ENCODE measurements at regions not wholly inside any gene's neighbourhood (a gene's known extent, or its start where the extent isn't known, plus 50 kb on each side); places are given as distances from the start of the nearest gene placed in this dataset.

GRCh38 chr21:35920436-35920835 lies 139.9 kb downstream of the SETD4 start:
- TF ChIP-seq CTCF (IDR thresholded peaks at IDR 0.05; ENCODE audit: low read depth, low read length, missing control alignments), result no peak
- in situ Hi-C loops (cut with HindIII; ENCODE audit: low sequenced_read_pairs), result no loop called here
- no peak overlapping the region for H3K4me3 ChIP-seq (ENCODE audit: low read depth, low read length)
- DNase-seq (ENCODE audit: low read depth), result no peak

DNA sequence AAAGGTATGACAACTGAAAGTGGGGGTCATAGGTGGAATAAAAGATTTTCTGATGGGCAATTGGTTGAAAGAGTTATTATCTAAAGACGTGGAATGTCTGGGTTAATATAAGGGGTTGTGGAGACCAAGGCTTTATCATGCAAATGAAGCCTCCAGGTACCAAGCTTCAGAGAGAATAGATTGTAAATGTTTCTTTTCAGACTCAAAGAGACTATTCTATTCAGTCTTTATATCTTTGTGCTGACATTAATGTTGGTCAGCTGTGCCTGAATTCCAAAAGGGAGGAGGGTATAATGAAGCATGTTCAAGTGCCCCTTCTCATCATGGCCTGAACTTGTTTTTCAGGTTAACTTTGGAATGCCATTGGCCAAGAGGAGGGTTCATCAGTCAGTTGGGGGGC lies 145.3 kb downstream of the SETD4 start:
- no peak overlapping the region for H3K4me3 ChIP-seq (ENCODE audit: low read depth, low read length)
- no peak for TF ChIP-seq CTCF (IDR thresholded peaks at IDR 0.05; ENCODE audit: low read depth, low read length, missing control alignments)
- in situ Hi-C loops (cut with HindIII; ENCODE audit: low sequenced_read_pairs), result no loop called here
- no peak for DNase-seq (ENCODE audit: low read depth)

- DNase-seq (ENCODE audit: low read depth), result no peak
- no peak overlapping the region for H3K4me3 ChIP-seq (ENCODE audit: low read depth, low read length)
- TF ChIP-seq CTCF (IDR thresholded peaks at IDR 0.05; ENCODE audit: low read depth, low read length, missing control alignments), result no peak
- in situ Hi-C loops (cut with HindIII; ENCODE audit: low sequenced_read_pairs), result no loop called here
These were observed 148.7 kb downstream of the SETD4 start for GRCh38 chr21:35911412-35912191.

GRCh38 chr21:35909456-35910223 lies 150.7 kb downstream of the SETD4 start:
- in situ Hi-C loops (cut with HindIII; ENCODE audit: low sequenced_read_pairs), result no loop called here
- TF ChIP-seq CTCF (IDR thresholded peaks at IDR 0.05; ENCODE audit: low read depth, low read length, missing control alignments), result no peak
- H3K4me3 ChIP-seq (ENCODE audit: low read depth, low read length), result no peak overlapping the region
- no peak for DNase-seq (ENCODE audit: low read depth)

DNA sequence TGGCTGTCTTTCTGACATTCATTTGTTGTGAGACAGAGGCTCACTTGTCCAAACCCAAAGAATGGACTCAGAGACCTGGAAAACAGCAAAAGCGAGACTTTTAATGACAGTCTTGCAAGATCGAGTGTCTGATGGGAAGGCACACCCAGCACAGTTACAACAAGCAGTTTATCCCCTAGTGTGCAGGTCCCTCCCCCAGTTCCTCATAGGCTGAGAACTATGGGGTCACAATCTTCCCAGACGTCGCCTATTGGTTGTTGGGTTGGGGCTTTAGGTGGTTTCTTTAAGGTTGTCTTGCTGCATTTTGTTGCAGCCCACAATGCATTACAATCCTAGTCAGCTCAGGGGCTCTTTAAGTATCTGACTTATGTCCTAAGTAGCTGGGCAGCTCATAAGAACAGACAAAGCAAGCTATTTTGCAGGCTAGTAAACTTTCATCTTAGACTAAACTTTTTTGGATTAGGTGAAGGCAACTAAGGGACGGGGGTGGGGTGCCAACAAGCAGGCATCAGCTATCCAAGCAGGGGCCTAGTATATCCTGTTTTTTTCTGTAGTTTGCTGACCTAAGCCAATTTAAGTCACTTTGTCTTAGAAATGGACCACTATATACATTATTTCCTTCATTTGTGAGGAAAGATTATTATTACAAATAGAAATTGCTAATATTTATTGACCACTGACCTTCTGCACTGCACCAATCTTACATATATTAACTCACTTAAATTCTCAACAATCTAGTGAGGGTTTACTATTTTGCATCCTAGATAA lies 151.8 kb downstream of the SETD4 start:
- TF ChIP-seq CTCF (IDR thresholded peaks at IDR 0.05; ENCODE audit: low read depth, low read length, missing control alignments), result no peak
- H3K4me3 ChIP-seq (ENCODE audit: low read depth, low read length), result no peak overlapping the region
- no peak for DNase-seq (ENCODE audit: low read depth)
- in situ Hi-C loops (cut with HindIII; ENCODE audit: low sequenced_read_pairs), result no loop called here

DNA sequence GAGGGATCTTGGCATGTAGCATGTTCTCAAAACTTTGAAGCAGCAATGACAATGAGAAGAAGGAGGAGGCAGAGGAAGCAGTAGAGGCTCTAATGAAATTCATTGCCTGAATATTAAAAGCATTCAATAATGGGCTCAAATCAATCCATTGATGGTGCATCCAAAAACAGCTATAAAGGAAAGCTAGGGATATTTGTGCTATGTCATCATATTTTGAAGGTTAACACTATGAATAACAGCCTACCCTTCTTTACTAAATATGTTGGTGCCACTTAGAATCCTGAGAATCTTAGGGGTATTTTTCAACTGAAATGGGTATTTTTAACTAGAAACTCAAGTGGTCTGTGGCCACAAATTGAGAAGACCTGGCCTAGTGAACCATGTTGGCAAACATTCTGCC lies 153.7 kb downstream of the SETD4 start:
- no peak overlapping the region for H3K4me3 ChIP-seq (ENCODE audit: low read depth, low read length)
- DNase-seq (ENCODE audit: low read depth), result no peak
- in situ Hi-C loops (cut with HindIII; ENCODE audit: low sequenced_read_pairs), result no loop called here
- no peak for TF ChIP-seq CTCF (IDR thresholded peaks at IDR 0.05; ENCODE audit: low read depth, low read length, missing control alignments)
